ENCODE measurements at regions not wholly inside any gene's neighbourhood (a gene's known extent, or its start where the extent isn't known, plus 50 kb on each side); places are given as distances from the start of the nearest gene placed in this dataset.

- no peak for TF ChIP-seq CTCF (conservative IDR thresholded peaks at IDR 0.05)
- H3K27me3 Mint-ChIP-seq: no peaks in the 10 kb centered on the region
- DNase-seq (ENCODE audit: extremely low spot score, unreplicated experiment): no peak
- no peak overlapping the region for H3K27ac Mint-ChIP-seq
- no peaks in the 10 kb centered on the region for H3K36me3 Mint-ChIP-seq
- peaks cover 26% of the 10 kb centered on the region for H3K4me1 Mint-ChIP-seq (ENCODE audit: unreplicated experiment)
- no peak overlapping the region for H3K4me3 Mint-ChIP-seq
- H3K9me3 Mint-ChIP-seq: no peaks in the 10 kb centered on the region
Measured at GRCh38 chr20:52768694-52769093, 203.5 kb upstream of the TSHZ2 start.

GRCh38 chr20:52766645-52767435, 205.3 kb upstream of the TSHZ2 start:
- peaks cover 26% of the 10 kb centered on the region for H3K4me1 Mint-ChIP-seq (ENCODE audit: unreplicated experiment)
- H3K36me3 Mint-ChIP-seq: no peaks in the 10 kb centered on the region
- no peaks in the 10 kb centered on the region for H3K27me3 Mint-ChIP-seq
- TF ChIP-seq CTCF (conservative IDR thresholded peaks at IDR 0.05): no peak
- H3K9me3 Mint-ChIP-seq: no peaks in the 10 kb centered on the region
- H3K27ac Mint-ChIP-seq: no peak overlapping the region
- DNase-seq (ENCODE audit: extremely low spot score, unreplicated experiment): no peak
- no peak overlapping the region for H3K4me3 Mint-ChIP-seq

GRCh38 chr20:52763321-52763853, 208.8 kb upstream of the TSHZ2 start:
- H3K27ac Mint-ChIP-seq: no peak overlapping the region

GRCh38 chr20:52761867-52762266, 210.3 kb upstream of the TSHZ2 start:
- peaks cover 9% of the 10 kb centered on the region for H3K4me1 Mint-ChIP-seq (ENCODE audit: unreplicated experiment)
- H3K4me3 Mint-ChIP-seq: no peak overlapping the region
- DNase-seq (ENCODE audit: extremely low spot score, unreplicated experiment): no peak
- no peaks in the 10 kb centered on the region for H3K9me3 Mint-ChIP-seq
- no peak for TF ChIP-seq CTCF (conservative IDR thresholded peaks at IDR 0.05)
- H3K27me3 Mint-ChIP-seq: peaks cover 4% of the 10 kb centered on the region
- no peak overlapping the region for H3K27ac Mint-ChIP-seq
- no peaks in the 10 kb centered on the region for H3K36me3 Mint-ChIP-seq

More at GRCh38 chr20:52763321-52763853, 208.8 kb upstream of the TSHZ2 start:
- H3K36me3 Mint-ChIP-seq: no peaks in the 10 kb centered on the region
- peaks cover 4% of the 10 kb centered on the region for H3K27me3 Mint-ChIP-seq
- no peaks in the 10 kb centered on the region for H3K9me3 Mint-ChIP-seq
- no peak for DNase-seq (ENCODE audit: extremely low spot score, unreplicated experiment)
- no peak overlapping the region for H3K4me3 Mint-ChIP-seq
- peaks cover 18% of the 10 kb centered on the region for H3K4me1 Mint-ChIP-seq (ENCODE audit: unreplicated experiment)
- no peak for TF ChIP-seq CTCF (conservative IDR thresholded peaks at IDR 0.05)

GRCh38 chr20:52760791-52761190, 211.4 kb upstream of the TSHZ2 start:
- H3K4me1 Mint-ChIP-seq (ENCODE audit: unreplicated experiment): no peaks in the 10 kb centered on the region
- H3K27me3 Mint-ChIP-seq: peaks cover 4% of the 10 kb centered on the region
- H3K36me3 Mint-ChIP-seq: no peaks in the 10 kb centered on the region
- no peaks in the 10 kb centered on the region for H3K9me3 Mint-ChIP-seq
- no peak for TF ChIP-seq CTCF (conservative IDR thresholded peaks at IDR 0.05)
- H3K4me3 Mint-ChIP-seq: no peak overlapping the region
- no peak overlapping the region for H3K27ac Mint-ChIP-seq
- no peak for DNase-seq (ENCODE audit: extremely low spot score, unreplicated experiment)

Measured in type B pancreatic cell (in vitro differentiated cells).